ENCODE measurements at regions not wholly inside any gene's neighbourhood (a gene's known extent, or its start where the extent isn't known, plus 50 kb on each side); places are given as distances from the start of the nearest gene placed in this dataset.

DNA sequence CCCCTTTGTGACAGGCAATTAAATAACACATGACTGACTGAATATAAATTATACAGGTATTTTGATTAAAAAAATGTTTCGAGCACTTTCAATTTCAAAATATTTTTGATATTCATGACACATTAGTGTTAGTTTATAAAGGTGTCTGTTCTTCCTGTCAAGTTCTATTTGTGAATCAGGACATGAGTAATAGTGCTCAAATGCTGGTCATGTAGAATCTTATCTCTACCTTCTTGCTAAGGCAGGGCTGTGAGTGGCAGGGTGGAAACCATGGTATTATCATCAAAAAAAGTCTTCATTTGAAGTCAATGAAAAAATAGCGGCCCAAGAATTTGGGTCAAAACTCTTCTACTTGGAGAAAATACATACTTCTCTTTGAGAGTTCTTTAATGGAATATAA, 250.2 kb downstream of the DACT1 start:
- in situ Hi-C loops (cut with MboI; ENCODE audit: low pct_unique_long_range_greater_than_20kb, low sequenced_read_pairs, unreplicated experiment) = no loop called here
- DNase-seq (ENCODE audit: low spot score) = no peak
- TF ChIP-seq, protein P1, sequence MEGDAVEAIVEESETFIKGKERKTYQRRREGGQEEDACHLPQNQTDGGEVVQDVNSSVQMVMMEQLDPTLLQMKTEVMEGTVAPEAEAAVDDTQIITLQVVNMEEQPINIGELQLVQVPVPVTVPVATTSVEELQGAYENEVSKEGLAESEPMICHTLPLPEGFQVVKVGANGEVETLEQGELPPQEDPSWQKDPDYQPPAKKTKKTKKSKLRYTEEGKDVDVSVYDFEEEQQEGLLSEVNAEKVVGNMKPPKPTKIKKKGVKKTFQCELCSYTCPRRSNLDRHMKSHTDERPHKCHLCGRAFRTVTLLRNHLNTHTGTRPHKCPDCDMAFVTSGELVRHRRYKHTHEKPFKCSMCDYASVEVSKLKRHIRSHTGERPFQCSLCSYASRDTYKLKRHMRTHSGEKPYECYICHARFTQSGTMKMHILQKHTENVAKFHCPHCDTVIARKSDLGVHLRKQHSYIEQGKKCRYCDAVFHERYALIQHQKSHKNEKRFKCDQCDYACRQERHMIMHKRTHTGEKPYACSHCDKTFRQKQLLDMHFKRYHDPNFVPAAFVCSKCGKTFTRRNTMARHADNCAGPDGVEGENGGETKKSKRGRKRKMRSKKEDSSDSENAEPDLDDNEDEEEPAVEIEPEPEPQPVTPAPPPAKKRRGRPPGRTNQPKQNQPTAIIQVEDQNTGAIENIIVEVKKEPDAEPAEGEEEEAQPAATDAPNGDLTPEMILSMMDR (IDR thresholded peaks at IDR 0.05; ENCODE audit: extremely low read depth, insufficient read depth, missing control alignments) = no peak

DNA sequence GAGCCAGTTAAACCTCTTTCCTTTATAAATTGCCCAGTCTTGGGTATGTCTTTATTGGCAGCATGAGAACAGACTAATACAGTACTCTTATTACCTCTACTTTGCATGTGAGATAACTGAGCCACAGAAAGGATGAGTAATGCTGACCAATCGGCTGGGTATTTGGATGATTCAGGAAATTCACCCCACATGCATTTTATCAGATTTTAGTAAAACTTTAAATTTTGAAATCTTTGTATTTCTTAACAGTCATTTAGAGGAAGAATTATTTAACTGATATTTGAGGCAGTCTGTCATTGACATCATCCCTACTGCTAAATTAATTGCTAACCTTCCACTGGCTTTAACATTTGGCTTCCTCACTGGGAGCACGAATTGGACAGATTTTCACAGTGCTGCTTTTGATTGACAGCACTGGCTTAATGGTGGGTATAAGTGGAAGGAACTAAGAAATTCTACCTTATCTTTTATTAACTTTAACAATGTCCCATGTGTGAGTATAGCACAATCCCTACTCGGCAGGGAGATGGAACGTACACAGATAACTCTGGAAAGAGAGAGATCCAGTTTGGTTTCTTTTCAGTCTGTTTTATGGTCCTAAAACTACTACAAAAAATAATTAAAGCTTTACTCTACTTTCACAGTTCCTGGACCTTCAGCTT, 261.0 kb downstream of the DACT1 start:
- TF ChIP-seq, protein P1 (IDR thresholded peaks at IDR 0.05; ENCODE audit: extremely low read depth, insufficient read depth, missing control alignments) = no peak
- DNase-seq (ENCODE audit: low spot score) = no peak
- in situ Hi-C loops (cut with MboI; ENCODE audit: low pct_unique_long_range_greater_than_20kb, low sequenced_read_pairs, unreplicated experiment) = no loop called here

DNA sequence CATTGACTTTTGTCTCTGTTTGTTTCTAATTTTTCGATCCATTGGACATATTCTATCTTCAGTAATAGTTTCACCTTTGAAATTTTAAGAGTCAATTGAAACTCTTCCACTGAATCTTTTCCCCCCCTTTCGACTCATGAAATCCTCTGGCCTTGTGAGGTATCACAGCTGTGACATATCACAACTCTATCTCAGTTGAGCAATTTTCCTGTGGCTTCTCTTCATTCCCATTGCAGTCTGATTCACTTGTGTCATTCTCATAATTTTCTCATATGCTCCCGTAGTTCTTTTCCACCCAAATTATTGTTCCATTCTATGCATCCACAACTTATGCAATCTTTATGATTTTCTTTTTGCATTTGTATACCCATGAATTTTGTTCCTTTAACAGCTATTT, 261.6 kb downstream of the DACT1 start:
- DNase-seq (ENCODE audit: low spot score) = no peak
- in situ Hi-C loops (cut with MboI; ENCODE audit: low pct_unique_long_range_greater_than_20kb, low sequenced_read_pairs, unreplicated experiment) = no loop called here
- TF ChIP-seq, protein P1 (IDR thresholded peaks at IDR 0.05; ENCODE audit: extremely low read depth, insufficient read depth, missing control alignments) = no peak

DNA sequence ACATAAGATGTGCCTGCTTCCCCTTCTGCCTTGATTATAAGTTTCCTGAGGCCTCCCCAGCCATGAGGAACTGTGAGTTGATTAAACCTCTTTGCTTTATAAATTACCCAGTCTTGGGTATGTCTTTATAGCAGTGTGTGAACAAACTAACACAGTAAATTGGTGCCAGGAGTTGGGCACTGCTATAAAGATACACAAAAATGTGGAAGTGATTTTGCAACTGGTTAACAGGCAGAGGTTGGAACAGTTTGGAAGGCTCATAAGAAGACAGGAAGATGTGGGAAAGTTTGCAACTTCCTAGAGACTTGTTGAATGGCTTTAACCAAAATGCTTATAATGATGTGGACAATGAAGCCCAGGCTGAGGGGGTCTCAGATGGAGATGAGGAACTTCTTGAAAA, 264.1 kb downstream of the DACT1 start:
- TF ChIP-seq, protein P1 (IDR thresholded peaks at IDR 0.05; ENCODE audit: extremely low read depth, insufficient read depth, missing control alignments) = no peak
- DNase-seq (ENCODE audit: low spot score) = no peak
- in situ Hi-C loops (cut with MboI; ENCODE audit: low pct_unique_long_range_greater_than_20kb, low sequenced_read_pairs, unreplicated experiment) = no loop called here

DNA sequence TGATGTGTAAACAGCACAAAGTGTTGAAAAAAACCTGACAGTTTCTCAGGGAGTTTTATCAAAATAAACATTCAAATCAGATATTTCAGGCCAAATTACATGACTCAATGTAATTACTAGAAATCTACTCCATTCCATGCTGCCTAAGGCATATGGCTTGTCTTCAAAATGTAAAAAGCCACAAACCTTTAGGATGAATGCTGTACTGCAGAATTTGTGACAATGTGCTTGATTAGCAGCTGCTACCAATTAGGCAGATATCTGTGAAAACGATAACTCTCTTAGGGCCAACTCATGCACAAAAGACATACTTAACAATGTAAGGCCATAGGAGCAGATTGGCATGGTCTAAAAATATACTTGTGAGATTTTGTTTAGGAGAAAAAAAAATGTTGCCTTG, 267.0 kb downstream of the DACT1 start:
- in situ Hi-C loops (cut with MboI; ENCODE audit: low pct_unique_long_range_greater_than_20kb, low sequenced_read_pairs, unreplicated experiment) = no loop called here
- TF ChIP-seq, protein P1 (IDR thresholded peaks at IDR 0.05; ENCODE audit: extremely low read depth, insufficient read depth, missing control alignments) = no peak
- DNase-seq (ENCODE audit: low spot score) = no peak

DNA sequence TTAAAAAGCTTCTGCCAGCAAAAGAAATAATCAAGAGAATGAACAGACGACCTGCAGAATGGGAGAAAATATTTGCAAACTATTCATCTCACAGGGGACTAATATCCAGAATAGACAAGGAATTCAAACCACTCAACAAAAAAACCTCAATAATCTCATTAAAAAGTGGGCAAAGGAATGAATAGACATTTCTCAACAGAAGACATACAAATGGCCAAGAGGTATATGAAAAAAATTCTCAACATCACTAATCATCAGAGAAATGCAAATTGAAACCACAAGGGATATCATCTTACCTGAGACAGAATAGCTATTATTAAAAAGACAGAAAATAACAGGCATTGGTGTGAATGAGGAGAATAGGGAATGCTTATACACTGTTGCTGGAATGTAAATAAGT, 270.0 kb downstream of the DACT1 start:
- TF ChIP-seq, protein P1 (IDR thresholded peaks at IDR 0.05; ENCODE audit: extremely low read depth, insufficient read depth, missing control alignments) = no peak
- in situ Hi-C loops (cut with MboI; ENCODE audit: low pct_unique_long_range_greater_than_20kb, low sequenced_read_pairs, unreplicated experiment) = no loop called here
- DNase-seq (ENCODE audit: low spot score) = no peak

Data from GM13977 (cell line).